Activated naive CD8-positive, alpha-beta T cell treated with anti-CD3 and anti-CD28 coated beads, Interleukin-2, amount 10 ng/mL, durations not matched to agents 7 days and 5 days (primary cell): ENCODE measurements at regions not wholly inside any gene's neighbourhood (a gene's known extent, or its start where the extent isn't known, plus 50 kb on each side); places are given as distances from the start of the nearest gene placed in this dataset.
"Not testable (repeated sequence)": the region's sequence is repeated elsewhere in the genome, so short reads cannot be mapped to it uniquely, and the experiment has no call there.

Experiments used
- ATAC-seq: fragments of 150-1000 bp; cut with Tn5 transposase; one replicate; pipeline ENCODE4 v1.10.0; 2021; ENCODE audit warnings: low read depth, moderate library complexity
- POLR2A ChIA-PET: fragments of 350-600 bp; sonication (Branson Sonifier 250); formaldehyde crosslinking; loops from one replicate; lab custom pipeline; 2021; ENCODE audit warnings: antibody characterized with exemption; lab: Charles Lee
- DNase-seq: peaks from one replicate; pipeline ENCODE4 v3.0.0; 2021
- H3K27ac Mint-ChIP-seq: one replicate; pipeline ENCODE4 v1.8.0; 2022; ENCODE audit warnings: mild to moderate bottlenecking, mixed read lengths
- H3K27me3 Mint-ChIP-seq: one replicate; pipeline ENCODE4 v1.8.0; 2022; ENCODE audit warnings: mild to moderate bottlenecking, moderate library complexity, mixed read lengths
- H3K36me3 Mint-ChIP-seq: one replicate; pipeline ENCODE4 v1.8.0; 2021; ENCODE audit warnings: mild to moderate bottlenecking, mixed read lengths
- H3K4me1 Mint-ChIP-seq: one replicate; pipeline ENCODE4 v1.8.0; 2021; ENCODE audit warnings: mixed read lengths
- H3K4me3 Mint-ChIP-seq: one replicate; pipeline ENCODE4 v1.8.0; 2022; ENCODE audit warnings: mild to moderate bottlenecking, moderate library complexity, mixed read lengths
- H3K9me3 Mint-ChIP-seq: one replicate; pipeline ENCODE4 v1.8.0; 2021; ENCODE audit warnings: mixed read lengths

DNA sequence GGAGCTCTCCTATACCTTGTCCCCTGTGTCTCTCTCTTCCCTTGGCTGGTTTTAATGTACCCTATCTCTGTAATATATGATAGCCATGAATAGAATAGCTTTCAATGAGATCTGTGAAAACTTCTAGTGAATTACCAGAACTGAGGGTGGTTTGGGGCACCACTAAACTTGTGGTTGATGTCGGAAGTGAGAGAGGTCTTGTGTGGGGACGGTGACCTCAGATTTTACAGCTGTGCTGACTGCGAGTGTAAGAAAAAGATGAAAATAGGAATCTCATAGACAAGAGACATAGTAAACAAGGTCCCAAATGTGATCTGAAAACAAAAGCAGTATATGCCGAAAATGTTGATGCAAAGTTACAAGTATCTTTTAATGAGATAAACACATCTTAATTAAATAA lies 332.0 kb upstream of the SPHKAP start:
- POLR2A ChIA-PET, H3K4me3 Mint-ChIP-seq, H3K9me3 Mint-ChIP-seq, DNase-seq, H3K36me3 Mint-ChIP-seq, H3K27me3 Mint-ChIP-seq, ATAC-seq, H3K4me1 Mint-ChIP-seq: not testable (repeated sequence)
- H3K27ac Mint-ChIP-seq, result peak overlapping the region; percentile 15

DNA sequence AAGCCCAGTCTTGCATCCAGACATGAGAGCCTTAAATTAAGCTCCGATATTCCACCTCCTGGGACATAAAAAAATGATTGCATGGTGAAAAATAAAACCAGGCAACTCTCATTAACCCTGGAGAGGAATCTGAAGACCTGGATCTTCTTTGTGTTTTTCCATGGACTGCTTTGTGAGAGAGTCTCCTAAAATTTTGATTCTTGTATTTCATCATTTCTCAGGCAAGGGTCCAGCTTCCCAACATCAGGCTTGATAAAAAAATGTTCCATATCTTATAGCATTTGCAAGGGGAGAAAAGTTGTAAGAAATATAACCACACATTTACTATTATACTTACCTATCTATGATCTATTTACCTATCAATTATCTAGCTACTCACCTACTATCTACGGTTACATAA lies 327.5 kb upstream of the SPHKAP start:
- Mint-ChIP-seq H3K27me3 (no peaks in the 10 kb centered on the region), H3K4me1 (no peaks in the 10 kb centered on the region), H3K36me3 (no peaks in the 10 kb centered on the region), H3K4me3 (no peak overlapping the region), H3K27ac (no peak overlapping the region), H3K9me3 (peaks cover 5% of the 10 kb centered on the region)
- POLR2A ChIA-PET, result no interaction called here
- DNase-seq (no peak), ATAC-seq (no peak)

DNA sequence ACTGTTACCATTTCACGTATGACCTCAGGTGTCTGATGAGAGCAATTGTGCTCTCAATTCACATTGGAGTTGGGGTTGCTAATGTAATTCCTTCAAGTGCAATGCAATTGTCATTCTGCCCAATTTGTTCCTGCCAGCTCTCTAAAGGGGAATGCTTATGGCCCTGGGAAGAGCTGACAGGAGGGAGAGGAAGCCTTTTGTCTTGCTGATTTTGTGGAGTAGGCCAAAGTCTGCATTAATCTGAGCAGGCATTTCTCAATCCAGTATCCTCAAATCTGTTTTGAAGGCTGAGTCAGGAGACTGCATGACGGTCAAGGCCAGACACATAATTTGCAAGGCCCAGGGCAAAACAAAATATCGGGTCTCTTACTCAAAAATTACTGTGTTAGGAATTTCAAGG lies 326.4 kb upstream of the SPHKAP start:
- POLR2A ChIA-PET, result no interaction called here
- Mint-ChIP-seq H3K27me3 (no peaks in the 10 kb centered on the region), H3K36me3 (no peaks in the 10 kb centered on the region), H3K27ac (no peak overlapping the region), H3K4me1 (no peaks in the 10 kb centered on the region), H3K4me3 (no peak overlapping the region), H3K9me3 (peaks cover 5% of the 10 kb centered on the region)
- no peak for ATAC-seq
- DNase-seq, result no peak

DNA sequence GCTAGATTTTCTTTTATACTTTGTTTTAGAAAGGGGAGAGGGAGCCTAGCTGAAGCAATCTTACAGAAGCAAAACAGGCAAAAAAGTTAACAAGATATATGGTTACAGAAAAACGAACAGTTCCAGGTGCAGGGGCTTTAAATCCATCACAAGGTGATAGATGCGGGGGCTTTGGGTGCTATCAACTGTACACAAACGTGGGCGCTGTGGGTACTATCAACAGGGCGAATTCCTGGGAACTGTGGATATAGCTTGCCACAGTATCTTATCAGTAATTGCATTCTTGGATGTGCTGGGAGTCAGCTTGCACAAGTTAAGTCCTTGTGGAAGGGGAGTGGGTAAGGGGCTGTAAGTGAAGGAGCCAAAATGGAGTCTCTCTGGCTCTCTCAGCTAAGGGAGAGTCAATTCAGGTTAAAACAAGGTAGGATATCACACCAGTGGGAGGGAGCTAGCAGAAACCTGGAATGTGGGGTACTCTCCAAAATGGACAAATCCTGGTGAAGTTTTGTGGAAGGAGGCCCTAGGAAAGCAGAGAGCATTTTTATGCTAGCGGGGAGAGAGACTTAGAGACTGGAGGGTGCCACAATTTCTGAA lies 325.8 kb upstream of the SPHKAP start:
- ATAC-seq (no peak), DNase-seq (no peak)
- POLR2A ChIA-PET, result no interaction called here
- no peak overlapping the region for H3K27ac Mint-ChIP-seq
- H3K4me1 Mint-ChIP-seq, result no peaks in the 10 kb centered on the region
- no peaks in the 10 kb centered on the region for H3K36me3 Mint-ChIP-seq
- no peak overlapping the region for H3K4me3 Mint-ChIP-seq
- peaks cover 5% of the 10 kb centered on the region for H3K9me3 Mint-ChIP-seq
- no peaks in the 10 kb centered on the region for H3K27me3 Mint-ChIP-seq

DNA sequence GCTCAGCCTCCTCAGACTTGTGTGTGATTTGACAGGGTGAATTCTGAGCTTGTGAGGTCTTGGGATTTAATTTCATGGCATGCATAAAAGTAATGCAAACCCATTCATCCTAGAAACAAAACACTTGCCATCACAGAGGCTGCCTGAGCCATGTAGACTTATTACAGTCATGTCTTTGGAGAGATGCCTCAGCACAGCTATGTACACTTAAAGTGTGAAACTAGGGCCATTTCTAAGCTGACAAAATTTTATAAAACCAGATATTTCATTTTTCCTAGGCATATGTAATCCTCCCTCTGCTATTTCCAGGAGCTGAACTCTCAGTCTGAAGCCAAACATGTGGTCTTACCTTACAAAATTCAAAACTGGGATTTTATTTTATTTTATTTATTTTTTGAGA lies 322.2 kb upstream of the SPHKAP start:
- POLR2A ChIA-PET, result no interaction called here
- Mint-ChIP-seq H3K36me3 (no peaks in the 10 kb centered on the region), H3K9me3 (peaks cover 6% of the 10 kb centered on the region), H3K27me3 (no peaks in the 10 kb centered on the region), H3K4me3 (no peak overlapping the region), H3K27ac (no peak overlapping the region), H3K4me1 (no peaks in the 10 kb centered on the region)
- ATAC-seq, result no peak
- DNase-seq, result no peak

DNA sequence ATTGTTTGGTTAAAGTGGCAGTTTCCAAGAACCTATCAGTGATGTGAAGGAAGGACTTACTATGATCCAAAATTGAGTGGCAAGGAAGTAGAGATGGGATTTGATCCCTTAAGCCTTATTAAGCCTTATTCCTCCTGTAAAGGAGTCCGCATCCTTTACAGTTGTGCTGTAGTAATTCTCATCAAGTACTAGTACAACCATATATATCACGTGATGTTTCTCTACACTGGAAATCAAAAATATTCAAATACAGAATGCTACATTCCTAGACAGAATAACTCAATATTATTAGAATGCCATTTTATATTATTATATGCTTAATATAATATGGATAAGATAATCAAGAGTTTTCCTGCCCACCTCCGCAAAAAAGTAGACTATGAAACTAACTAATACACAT lies 312.4 kb upstream of the SPHKAP start:
- ATAC-seq (no peak), DNase-seq (no peak)
- Mint-ChIP-seq H3K27ac (no peak overlapping the region), H3K27me3 (no peaks in the 10 kb centered on the region), H3K4me3 (no peak overlapping the region), H3K4me1 (no peaks in the 10 kb centered on the region), H3K36me3 (no peaks in the 10 kb centered on the region), H3K9me3 (peaks cover 8% of the 10 kb centered on the region)
- POLR2A ChIA-PET, result no interaction called here

DNA sequence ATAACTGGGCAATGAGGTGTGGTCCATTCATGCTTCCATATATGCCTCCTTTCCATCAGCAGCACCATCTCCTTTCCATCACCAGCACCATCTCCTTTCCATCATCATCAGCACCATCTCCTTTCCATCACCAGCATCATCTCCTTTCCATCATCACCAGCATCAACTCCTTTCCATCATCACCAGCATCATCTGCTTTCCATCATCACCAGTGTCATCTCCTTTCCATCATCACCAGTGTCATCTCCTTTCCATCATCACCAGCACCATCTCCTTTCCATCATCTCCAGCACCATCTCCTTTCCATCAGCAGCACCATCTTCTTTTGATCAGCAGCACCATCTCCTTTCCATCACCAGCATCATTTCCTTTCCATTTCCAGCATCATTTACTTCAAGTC lies 297.5 kb upstream of the SPHKAP start:
- POLR2A ChIA-PET, result no interaction called here
- no peak for ATAC-seq
- no peaks in the 10 kb centered on the region for H3K27me3 Mint-ChIP-seq

DNA sequence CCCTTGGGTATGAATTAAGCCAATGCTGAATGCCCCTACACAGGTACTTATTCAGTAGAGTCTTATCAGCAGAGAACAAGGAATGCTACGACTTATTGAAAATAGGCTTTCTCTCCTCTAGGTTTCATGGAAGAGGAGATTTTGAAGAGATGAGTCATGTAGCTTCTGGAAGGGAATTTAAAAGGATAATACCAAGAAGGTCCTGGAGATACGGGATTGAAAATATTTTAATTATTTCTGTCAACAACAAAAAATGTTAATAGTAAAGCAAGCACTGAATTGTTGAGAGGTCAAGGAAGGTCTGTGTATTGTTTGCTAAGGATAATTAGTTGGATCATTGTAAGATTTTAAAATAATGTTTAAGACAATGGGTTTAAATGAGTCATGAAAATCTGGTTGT lies 293.0 kb upstream of the SPHKAP start:
- no peaks in the 10 kb centered on the region for H3K36me3 Mint-ChIP-seq
- no peaks in the 10 kb centered on the region for H3K27me3 Mint-ChIP-seq
- POLR2A ChIA-PET, result no interaction called here
- no peak for ATAC-seq
- no peak overlapping the region for H3K4me3 Mint-ChIP-seq
- peaks cover 9% of the 10 kb centered on the region for H3K9me3 Mint-ChIP-seq
- H3K27ac Mint-ChIP-seq, result no peak overlapping the region
- no peak for DNase-seq
- H3K4me1 Mint-ChIP-seq, result no peaks in the 10 kb centered on the region

More for the DNA sequence above, 297.5 kb upstream of the SPHKAP start:
- no peaks in the 10 kb centered on the region for H3K36me3 Mint-ChIP-seq
- H3K4me1 Mint-ChIP-seq, result no peaks in the 10 kb centered on the region
- H3K4me3 Mint-ChIP-seq, result no peak overlapping the region
- H3K9me3 Mint-ChIP-seq, result peaks cover 10% of the 10 kb centered on the region
- H3K27ac Mint-ChIP-seq, result no peak overlapping the region
- no peak for DNase-seq

DNA sequence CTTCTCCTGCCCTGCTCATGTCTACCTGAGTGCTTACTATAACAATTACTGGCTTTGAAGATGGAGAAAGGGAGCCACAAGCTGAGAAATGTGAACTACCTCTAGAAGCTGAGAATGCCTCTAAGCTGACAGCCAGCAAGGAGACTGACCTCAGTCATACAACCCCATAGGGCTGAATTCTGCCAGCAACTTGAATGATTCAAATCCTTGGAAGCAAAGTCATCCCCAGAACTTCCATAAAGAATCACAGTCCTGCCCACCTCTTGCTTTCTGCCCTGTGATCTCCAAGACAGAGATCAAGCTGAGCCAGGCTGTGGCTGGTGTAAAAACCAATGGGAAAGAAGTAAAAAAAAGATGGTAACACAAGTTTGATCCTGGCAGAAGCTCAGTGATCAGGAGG lies 288.2 kb upstream of the SPHKAP start:
- Mint-ChIP-seq H3K27ac (no peak overlapping the region), H3K9me3 (peaks cover 6% of the 10 kb centered on the region), H3K27me3 (no peaks in the 10 kb centered on the region), H3K4me3 (no peak overlapping the region), H3K36me3 (no peaks in the 10 kb centered on the region), H3K4me1 (no peaks in the 10 kb centered on the region)
- ATAC-seq (no peak), DNase-seq (no peak)
- POLR2A ChIA-PET, result no interaction called here

DNA sequence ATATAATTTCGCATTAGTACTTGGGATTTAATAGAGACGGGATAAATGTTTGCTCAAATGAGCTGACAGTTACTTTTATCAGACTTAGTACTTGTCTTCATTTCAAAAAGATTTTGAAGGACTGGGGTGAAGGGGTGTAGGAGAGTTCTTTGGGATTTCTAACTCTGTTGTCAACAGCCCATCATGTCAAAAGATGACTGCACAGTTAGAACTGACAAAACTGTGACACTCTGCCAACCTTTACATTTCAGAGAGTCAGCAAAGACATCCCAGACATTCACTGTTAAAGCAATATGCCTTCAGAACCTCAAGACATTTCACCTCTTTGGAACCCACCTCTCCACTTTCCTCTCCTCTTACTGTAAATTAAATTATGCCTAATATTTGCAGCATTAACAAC lies 285.4 kb upstream of the SPHKAP start:
- Mint-ChIP-seq H3K4me1 (no peaks in the 10 kb centered on the region), H3K4me3 (no peak overlapping the region), H3K9me3 (peaks cover 9% of the 10 kb centered on the region), H3K27me3 (no peaks in the 10 kb centered on the region), H3K27ac (no peak overlapping the region), H3K36me3 (no peaks in the 10 kb centered on the region)
- ATAC-seq (no peak), DNase-seq (no peak)
- POLR2A ChIA-PET, result no interaction called here

DNA sequence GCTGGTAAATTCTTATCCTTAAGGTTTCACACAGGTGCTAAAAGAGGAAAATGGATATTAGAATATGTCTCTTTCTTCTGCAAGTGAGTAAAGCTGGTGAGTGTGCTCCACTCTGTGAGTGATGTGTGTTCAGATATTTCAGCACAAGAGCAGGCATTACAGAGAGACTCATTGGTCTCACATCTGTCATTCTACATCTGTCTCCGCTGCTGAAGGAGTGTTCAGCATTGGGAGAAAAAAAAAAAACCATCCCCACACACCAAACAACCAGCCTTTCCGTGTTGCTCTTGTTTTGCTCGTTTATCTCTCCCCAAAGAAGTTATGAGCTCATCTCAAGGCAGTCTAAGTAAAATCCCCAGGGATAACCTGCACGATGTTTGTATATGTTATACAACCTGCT lies 283.9 kb upstream of the SPHKAP start:
- H3K36me3 Mint-ChIP-seq, result no peaks in the 10 kb centered on the region
- DNase-seq (no peak), ATAC-seq (no peak)
- H3K4me1 Mint-ChIP-seq, result no peaks in the 10 kb centered on the region
- no peak overlapping the region for H3K4me3 Mint-ChIP-seq
- H3K9me3 Mint-ChIP-seq, result peaks cover 8% of the 10 kb centered on the region
- no peaks in the 10 kb centered on the region for H3K27me3 Mint-ChIP-seq
- POLR2A ChIA-PET, result no interaction called here
- H3K27ac Mint-ChIP-seq, result no peak overlapping the region

DNA sequence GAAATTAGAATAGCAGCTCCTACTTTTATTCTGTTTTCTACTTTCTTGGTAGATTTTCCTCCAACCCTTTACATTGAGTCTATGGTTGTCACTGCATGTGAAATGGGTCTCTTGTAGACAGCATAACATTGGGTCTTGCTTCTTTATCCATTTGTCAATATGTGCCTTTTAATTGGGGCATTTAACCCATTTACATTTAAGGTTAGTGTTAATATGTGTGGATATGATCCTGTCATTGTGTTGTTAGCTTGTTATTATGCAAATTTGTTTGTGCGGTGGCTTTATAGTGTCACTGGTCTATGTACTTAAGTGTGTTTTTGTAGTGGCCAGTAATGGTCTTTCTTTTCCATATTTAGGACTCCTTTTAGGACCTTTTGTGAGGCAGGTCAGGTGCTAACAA lies 276.9 kb upstream of the SPHKAP start:
- POLR2A ChIA-PET, result no interaction called here
- H3K27ac Mint-ChIP-seq, result no peak overlapping the region
- ATAC-seq (no peak), DNase-seq (no peak)
- no peaks in the 10 kb centered on the region for H3K4me1 Mint-ChIP-seq
- H3K9me3 Mint-ChIP-seq, result peaks cover 27% of the 10 kb centered on the region
- H3K36me3 Mint-ChIP-seq, result no peaks in the 10 kb centered on the region
- no peak overlapping the region for H3K4me3 Mint-ChIP-seq
- no peaks in the 10 kb centered on the region for H3K27me3 Mint-ChIP-seq

DNA sequence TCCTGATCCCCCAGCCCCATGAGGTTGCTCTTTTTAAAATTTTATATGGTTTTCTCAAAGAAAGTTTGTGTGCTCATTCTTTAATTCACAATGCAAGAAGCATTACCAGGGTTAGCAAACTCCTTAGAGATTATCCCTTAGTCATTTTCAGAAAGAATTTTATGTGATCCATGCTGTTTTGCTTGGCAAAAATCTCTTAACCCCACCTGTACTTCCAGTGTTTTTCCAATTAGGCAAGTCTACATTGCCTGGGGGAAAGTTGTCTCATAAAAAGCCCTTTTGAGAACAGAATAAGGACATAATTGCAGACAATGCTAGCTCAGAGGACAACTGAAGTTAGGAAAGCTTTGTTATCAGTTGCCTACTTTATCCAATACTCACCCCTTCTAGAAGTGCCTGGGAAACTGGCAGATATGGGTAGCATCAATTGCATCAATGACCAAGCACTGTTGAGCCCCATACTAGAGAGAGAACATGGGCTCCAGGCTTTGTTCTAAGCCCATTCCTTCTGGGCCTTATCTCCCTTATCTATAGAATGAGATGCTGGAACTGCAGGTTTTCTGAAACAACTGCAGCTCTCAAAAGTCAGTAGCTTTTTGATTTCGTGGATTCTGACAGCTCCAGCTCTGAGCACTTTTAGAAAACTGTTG lies 265.9 kb upstream of the SPHKAP start:
- ATAC-seq (no peak), DNase-seq (no peak)
- no peaks in the 10 kb centered on the region for H3K4me1 Mint-ChIP-seq
- no peak overlapping the region for H3K4me3 Mint-ChIP-seq
- no peaks in the 10 kb centered on the region for H3K27me3 Mint-ChIP-seq
- peaks cover 2% of the 10 kb centered on the region for H3K9me3 Mint-ChIP-seq
- H3K36me3 Mint-ChIP-seq, result no peaks in the 10 kb centered on the region
- POLR2A ChIA-PET, result no interaction called here
- no peak overlapping the region for H3K27ac Mint-ChIP-seq

DNA sequence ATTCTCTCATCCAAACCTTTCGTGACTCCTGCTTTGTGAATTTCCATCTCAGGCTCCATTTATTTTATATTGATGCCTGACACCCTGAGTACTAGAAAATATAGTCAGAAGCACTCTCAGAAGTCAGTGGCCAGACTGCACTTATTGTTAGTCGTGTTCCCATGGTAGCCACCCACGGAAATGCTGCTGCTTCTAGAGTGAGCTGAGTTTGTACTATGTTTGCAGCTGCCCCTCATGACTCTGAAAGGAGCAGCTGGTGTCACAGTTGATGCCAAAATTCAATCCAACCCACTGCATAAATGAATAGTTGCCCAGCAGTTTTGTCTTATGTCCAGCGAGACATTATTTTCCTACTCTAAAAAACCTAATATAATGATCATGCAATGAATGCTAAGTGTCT lies 265.2 kb upstream of the SPHKAP start:
- ATAC-seq, result no peak
- Mint-ChIP-seq H3K9me3 (no peaks in the 10 kb centered on the region), H3K36me3 (no peaks in the 10 kb centered on the region), H3K27me3 (no peaks in the 10 kb centered on the region), H3K27ac (no peak overlapping the region), H3K4me1 (no peaks in the 10 kb centered on the region), H3K4me3 (no peak overlapping the region)
- POLR2A ChIA-PET, result no interaction called here
- DNase-seq, result no peak
